NCI-H2107 treated with DMSO at 0.1 percent for 48 hours (cell line): ENCODE measurements at regions not wholly inside any gene's neighbourhood (a gene's known extent, or its start where the extent isn't known, plus 50 kb on each side); places are given as distances from the start of the nearest gene placed in this dataset.

ENCODE experiments used
- DNase-seq: peaks from one replicate; lab custom pipeline; 2025; ENCODE audit not compliant: unreplicated experiment; lab: John Stamatoyannopoulos, UW

DNA sequence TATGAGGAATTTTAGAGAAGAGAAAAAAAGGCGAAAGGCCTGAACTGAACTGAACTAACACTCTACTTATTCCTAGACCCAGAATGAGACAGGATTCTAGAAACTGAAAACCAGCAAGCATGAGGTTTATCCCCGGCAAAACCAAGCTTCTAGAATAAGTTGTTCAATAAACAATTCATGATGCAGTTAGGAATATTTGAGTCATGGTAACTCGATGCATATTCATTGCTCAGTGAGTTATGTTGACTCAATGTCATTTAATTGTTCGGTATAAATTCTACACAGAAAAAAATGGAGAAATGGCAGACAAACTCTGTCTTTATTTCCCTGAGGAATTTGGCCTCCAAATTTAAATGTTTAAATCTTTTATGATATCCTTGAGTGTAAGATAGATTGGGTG lies 321.5 kb downstream of the SATB2 start:
- no peak for DNase-seq

DNA sequence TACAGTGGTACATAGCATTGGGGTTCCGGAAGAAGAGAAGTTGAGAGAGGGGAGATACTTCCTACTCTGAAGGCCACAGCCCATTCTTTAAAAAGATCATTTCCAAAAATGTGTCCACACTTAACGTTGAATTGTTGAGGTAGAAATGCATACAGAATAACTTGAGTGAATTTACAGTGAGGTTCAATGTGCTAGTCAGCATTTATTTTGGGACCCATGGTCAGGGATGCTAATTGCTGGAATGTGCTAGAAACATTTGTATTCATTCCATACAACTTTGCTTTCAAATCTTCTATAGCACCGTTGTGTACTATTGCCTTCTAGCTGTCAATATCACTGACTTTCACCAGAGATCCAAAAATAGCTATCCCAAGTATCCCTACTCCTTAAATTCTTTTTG lies 325.9 kb downstream of the SATB2 start:
- no peak for DNase-seq

DNA sequence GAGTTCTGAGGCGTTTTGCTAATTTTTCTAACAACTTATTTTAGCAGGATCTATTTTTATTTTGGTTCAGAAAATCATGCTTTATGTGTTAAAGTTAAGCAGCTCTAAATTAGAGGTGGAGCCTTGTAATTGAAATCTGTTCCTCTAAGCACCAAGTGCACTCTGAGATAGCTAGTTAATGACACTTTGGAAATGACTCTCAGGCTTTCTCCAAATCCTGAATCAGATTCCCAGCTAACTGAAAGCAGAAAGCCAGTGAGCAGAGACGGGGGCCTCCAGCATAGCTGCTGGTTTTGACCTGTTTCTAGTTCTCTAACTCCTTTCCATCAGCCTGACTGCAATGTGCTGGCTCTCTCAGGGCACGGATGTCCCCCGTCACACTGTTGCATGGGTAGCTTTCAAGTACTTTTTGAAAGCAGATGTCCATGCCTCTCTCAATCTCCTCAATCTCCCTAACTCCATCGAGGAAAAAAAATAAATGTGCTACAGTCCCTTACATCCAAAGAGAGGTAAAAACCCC lies 326.5 kb downstream of the SATB2 start:
- no peak for DNase-seq

DNA sequence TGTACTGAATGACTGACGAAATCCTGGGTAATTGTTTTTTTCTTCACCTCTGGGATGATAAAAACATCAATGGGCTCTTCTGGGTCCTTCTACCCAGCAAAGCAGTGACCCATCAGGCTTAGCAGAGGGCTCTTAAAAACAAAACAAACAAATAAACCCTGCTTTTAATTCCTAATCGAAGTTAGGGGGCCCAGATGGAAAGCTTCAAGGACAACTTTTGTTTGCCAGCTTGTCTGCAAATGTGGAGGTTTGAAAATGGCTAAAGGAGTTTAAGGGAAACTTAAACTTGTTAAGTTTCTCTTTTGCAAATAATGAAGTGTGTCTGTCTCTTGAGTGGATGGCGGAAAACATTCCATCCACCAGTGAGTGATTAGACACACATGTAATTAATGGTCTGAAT lies 327.2 kb downstream of the SATB2 start:
- DNase-seq, result no peak

DNA sequence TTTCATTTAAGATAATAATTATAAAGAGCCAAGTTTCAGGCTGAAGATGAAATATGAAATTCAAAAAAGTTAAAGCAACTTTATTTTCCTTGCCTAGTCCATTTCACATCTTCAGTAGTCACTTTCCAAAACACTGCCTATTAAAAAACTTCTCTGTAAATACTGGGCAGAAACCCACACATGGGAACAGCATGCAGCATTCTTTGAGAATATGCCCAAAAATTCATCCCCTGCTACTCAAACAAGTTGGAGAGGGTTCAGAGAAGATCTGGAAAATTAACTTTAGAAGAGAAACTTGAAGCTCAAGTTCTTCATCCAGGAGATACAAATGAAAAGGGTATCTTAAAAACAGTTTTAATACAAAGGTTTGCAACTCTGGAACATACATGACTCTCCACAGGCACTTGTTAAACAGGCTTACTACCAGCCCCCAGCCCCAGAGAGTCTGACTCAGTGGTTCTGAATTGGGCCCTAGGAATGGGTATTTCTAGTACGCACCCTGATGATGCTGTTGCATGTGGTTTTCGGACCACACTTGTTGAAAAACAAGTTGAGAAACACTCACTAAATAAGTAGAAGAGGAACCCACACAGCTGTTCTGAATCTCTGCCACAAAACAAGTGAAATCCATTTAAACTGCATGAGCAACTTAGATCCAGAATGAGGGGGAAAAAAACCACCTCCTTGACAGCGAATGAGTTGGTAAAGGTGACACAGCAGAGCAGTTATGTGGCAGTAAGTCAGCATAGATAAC lies 329.1 kb downstream of the SATB2 start:
- DNase-seq, result no peak

DNA sequence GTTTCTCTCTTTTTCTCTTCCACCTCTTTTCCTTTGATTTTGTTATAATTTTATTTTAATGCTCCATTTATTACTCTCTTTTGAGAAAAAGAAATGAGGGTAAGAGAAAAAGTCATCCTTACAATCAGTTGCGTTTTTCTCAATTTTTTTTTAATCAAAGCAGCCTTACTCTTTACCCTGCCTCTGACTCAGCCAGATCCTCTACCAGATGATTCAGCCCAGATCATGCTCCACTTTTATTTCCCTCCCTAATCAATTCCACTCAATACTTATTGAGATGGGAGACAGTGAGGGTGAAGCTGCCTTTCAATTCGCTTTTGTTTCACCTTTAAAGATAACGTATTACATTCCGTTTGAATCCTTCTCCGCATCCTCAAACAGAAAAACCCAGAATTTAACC lies 337.9 kb downstream of the SATB2 start:
- no peak for DNase-seq

DNA sequence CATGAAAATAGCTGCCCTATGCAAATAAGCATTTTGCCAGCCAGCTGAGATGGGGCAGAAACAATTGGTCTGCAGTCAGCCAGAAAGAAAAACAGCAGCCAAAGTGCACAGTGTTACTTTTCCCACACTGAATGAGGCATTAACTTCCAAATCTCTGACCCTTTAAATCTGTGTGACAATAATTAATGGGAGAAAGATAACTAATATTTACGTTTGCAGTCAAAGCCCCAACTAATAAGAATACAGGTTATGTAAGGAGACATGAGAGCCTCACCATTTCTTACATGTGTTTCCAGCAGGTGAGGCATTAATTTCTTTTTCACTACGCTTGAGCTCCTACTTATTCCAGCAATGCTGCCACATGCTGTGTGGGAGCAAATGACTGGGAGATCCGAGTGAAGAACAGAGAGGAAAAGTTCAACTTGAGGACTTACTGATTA lies 339.0 kb downstream of the SATB2 start:
- no peak for DNase-seq

DNA sequence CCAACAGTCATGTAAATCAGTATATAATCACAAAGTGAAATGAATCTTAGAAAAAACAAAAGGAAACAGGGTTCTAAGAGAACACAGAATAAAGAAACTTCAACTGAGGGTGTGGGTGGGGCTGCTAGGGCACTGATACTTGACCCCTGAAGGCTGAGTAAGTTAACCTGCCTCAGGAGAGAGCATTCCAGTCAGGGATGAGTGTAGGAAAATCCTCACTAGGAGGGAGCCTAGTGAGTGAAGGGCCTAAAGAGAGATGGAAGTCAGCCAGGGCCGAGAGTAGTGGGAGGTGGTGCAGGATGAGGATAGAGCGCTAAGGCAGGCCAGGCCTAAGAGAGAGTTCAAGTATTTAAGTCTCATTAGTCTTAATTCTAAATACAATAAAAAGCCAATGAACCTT lies 342.6 kb downstream of the SATB2 start:
- DNase-seq, result no peak

DNA sequence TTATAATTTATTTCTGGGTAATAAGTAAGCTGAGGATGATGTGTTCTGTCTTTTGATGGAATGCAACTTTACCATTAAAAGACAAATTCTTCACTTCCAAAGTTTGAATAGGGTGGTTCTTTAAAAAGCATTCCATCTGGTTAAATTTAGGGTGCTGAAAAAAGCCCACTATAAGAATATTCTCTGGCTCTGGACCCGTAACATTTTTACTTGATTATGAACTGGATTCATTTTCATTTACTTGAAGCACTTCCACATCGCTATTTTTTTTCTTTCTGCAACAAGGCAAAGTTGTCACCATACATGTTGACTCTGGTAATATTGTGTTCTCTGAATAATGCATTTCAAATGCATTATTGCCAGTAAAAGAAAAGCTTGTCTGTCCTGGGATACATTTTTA lies 344.6 kb downstream of the SATB2 start:
- no peak for DNase-seq

DNA sequence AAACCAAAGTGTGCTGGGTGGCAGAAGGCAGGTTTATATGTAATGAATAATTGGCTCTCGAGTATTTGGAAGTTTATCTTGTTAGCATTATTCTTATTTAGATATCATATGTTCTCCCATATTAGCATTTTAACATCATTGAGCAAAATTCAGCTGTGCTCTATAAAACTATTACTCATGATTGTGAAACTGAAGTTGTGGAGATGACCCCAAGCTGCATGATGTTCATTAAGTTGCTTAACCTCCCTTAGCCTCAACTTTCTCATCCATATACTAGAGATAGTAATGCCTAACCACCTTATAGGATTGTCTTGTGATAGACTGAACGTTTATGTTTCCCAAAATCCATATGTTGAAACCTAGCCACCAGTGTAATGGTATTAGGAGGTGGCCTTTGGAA lies 346.3 kb downstream of the SATB2 start:
- DNase-seq, result no peak

DNA sequence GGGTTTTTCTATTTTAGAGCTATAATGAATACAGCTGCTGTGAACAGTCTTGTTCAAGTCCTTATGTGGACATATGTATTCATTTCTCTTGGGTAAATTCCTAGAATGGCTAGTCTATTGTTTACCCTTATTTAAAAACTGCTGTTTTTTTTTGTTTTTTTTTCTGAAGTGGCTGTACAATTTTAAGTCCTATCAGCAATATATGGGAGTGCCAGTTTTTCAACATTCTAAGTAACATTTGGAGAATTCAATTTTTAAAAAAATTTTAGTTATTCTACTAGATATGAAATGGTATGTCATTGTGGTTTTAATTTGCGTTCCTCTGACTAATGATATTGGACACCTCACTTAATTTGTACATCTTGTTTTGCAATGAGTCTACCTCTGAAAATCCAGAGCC lies 349.7 kb downstream of the SATB2 start:
- DNase-seq, result no peak

DNA sequence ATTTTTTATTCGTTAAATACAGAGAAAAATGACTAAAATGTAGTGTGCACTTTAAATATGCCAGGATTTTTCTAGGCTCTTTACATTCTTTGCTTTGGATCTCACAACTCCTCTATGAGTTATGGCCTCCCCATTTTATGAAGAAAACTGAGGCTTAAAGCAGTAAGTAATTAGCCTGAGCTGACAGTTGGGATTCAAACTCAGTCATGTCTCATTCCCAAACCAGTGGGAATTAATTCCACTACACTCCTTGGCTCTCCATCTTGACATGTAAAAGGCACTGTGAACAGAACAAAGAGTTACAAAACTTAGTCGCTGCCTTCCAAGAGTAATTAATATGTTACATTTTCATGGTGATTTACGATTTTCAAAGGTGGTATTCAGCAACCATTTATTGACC lies 351.9 kb downstream of the SATB2 start:
- no peak for DNase-seq

DNA sequence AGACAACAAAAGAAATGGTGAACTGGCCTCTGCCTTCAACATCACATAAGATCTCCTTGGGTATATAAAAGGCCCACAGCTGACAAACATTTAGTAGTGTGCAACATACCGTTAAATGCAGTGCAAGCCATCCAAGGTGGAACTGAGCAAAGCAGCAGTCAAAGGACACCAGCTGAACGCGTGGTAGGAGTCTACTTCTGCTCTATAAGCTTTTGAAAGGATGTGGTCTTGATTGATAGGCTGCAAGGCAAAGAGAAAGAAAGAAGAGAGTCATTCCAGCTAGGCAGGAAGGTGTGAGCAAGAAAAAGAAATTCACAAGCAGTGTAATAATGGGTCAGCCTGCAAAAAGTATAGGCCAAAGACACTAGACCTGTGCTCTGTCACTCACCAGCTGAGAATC lies 356.3 kb downstream of the SATB2 start:
- DNase-seq, result no peak

DNA sequence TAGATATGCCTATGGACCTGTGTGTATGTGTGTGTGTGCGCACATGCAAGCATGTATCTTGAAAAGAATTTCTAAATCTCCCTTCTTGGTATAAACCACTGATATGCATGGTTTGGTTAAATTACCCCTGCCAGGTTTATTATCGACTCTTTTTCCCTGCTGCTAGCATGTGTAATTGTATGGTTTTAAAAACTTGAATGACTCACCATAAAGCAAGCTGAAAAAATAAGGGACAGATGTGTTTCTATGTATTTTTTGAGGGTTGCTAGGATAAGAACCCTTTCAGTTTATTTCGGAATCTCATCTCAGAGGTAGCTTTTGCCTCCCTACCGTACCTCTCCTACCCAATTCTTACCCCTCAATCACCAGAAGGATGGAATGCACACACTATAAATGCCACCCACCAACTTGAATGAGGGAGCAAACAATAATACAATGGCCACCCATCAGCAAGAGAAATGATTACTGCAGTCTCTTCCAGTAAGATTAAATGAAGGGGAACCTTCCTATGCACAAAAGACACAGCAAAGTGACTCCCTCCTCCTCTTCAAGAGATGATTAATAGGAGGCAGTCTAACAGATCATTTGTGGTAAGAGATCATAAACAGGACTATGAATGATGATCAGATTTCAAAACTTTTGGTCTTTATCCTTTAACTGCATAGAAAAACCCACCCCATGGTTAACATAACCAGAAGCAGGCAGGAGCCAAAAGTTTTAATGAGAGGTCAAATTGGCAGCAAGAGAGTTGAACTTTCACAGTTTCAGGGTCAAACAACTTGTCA lies 357.2 kb downstream of the SATB2 start:
- no peak for DNase-seq

DNA sequence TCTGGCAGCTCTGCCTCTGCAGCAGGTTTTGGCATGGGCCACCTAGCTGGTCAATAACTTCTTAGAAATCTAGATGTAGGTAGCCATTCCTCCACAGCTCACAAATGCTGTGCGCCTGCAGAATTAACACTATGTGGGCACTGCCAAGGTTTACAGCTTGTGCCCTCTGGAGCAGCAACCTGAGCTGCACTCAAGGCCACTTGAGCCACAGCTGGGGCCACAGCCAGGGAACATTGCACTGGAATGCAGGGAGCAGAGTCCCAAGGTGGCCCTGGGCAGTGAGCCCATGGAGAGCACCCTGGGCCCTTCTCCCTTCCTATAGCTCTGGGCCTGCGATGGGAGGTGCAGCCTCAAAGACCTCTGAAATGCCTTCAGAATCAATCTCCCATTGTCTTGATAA lies 365.3 kb downstream of the SATB2 start:
- DNase-seq, result no peak

DNA sequence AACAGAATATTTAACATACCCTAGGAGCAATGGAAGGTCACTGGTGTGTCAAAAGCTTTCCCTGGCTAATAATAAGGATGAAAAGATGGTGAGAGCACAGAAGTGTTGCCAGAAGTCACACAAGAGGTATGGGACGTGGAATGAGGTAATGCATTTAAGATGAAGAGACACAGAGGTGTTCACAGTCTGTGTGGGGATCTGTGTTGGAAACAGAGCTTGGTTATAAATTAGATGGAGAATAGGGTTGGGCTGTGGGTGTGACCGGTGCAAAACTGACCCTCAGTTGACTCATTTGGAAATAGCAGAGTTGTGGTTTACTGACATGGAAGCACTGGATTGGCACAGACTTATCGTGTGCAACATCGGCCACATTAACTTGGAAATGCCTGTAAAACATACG lies 372.5 kb downstream of the SATB2 start:
- no peak for DNase-seq

DNA sequence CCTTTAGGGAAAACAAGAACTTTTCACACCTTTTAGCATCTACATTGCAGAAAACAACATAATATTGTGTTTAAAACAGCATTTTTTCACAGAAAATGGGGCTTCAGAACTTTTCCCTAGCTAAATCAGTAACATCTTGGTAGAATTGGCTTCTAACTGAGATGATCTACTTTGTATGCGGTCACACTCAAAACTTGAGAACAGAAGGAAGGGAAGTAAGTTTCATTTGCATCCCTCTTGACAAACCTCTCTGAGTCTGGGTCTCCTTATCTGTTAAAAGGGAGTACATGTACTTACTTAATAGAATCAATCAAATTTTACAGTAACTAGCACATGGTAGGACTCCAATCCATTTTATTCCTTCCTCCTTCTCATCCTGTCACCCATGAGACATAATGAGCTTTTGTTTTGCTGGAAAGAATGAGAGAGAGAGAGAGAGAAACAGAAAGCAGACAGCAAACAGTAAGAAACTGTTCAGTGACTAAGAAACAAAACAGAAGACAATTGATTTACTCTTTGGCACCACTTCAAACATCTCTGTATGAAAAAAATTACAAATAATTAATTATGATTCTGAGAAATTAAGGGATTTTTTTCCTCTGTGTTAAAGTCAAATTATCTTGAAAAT lies 387.3 kb downstream of the SATB2 start:
- no peak for DNase-seq

DNA sequence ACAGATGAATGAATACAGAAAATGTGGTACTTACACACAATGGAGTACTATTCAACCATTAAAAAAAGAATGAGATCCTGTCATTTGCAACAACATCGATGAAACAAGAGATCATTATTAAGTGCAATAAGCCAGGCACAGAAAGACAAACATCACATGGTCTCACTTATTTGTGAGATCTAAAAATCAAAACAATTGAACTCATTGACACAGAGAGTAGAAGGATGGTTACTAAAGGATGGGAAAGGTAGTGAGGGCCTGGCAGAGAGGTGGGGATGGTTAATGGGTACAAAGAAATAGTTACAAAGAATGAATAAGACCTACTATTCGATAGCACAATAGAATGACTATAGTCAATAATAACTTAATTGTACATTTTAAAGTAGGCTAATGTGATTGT lies 393.5 kb downstream of the SATB2 start:
- DNase-seq, result no peak

DNA sequence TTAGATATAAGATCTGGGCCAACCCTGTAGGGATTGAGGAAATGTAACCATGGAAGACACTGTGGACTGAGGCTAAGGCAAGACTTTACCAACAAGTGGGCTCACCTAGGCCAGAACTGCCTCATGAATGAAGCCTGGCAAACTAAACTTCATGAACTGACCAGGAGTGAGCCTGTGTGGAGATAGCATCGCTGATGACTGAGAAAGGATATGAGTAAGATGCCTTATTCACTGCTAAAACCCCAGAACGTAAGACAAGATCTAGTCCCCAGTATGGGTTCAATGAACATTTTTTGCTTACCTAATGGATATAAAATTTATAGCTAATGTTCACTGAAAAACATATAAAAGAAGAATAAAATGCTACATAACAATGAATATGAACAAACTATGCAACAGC lies 399.8 kb downstream of the SATB2 start:
- DNase-seq, result no peak

DNA sequence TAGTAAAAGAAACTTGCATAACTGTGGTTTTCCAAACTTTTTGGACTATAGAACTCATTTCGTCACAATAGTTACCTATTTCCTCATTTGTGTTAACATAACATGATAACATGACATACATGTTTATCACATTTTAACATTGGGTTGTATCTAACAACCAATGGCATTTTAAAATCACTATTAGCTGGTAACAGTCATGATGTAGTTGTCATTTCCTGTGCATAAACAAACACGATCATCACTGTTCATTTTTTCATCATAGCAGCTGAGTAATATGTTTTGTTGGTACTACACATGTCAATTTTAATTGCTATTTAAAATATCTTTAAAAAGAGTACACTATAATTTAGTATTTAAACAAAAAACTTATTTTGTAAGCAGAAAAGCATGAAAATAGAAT lies 402.4 kb downstream of the SATB2 start:
- DNase-seq, result no peak

DNA sequence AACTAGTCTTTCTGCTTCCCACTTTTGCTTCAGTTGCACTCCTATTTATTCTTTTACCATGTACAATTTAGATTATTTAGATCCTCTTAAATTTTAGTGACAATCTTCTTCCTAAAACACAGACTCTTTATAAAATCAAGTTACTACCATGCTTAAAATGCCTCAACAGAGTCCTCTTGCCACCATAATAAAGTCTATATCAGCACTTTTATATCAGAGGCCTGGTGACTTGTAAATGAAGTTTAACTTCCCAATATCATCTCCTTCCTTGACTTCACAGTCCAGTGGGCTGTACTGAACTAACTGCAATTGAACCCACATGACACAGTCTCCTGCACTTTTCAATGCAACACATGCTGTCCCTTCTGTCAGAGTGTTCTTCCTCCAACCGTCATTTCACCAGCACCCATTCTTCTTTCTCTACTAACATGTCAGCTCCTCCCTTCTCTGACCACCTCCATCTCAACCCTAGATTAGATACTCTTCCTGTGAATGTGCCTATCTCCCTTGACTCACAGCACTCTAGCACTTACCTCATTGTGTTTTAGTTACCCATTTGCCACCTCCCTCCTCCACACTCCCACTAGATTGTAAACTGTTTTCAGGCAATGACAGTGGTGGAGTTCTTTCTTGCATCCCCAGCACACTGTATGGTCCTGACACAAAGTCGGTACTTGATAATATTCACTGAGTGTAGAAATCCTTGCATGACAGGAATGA lies 414.9 kb downstream of the SATB2 start:
- DNase-seq, result no peak
